Right lobe of liver (tissue), 6 donors: ENCODE measurements at regions not wholly inside any gene's neighbourhood (a gene's known extent, or its start where the extent isn't known, plus 50 kb on each side); places are given as distances from the start of the nearest gene placed in this dataset.
A peak's percentile ranks its signal among the peaks of the same experiment; 100 is the strongest.

Source experiments
- ATAC-seq, 4 donors: fragments of 200-7000 bp; cut with Tn5 transposase; one replicate each; pipeline ENCODE4 v1.9.1; 2020; ENCODE audit warnings: mild to moderate bottlenecking in 4 of 4, moderate library complexity in 4 of 4
- DNase-seq, 3 donors: peaks; one replicate each; pipeline ENCODE4 v3.0.0-alpha.2; 2020
- H3K27ac ChIP-seq, 3 donors: fragments of 200-600 bp; one replicate each; pipeline ENCODE4 v1.8.0; 2022
- H3K27me3 ChIP-seq, 2 donors: fragments of 200-600 bp; one replicate each; pipeline ENCODE4 v1.8.0; 2022
- H3K36me3 ChIP-seq, 4 donors: fragments of 200-600 bp; sonication (generic) in 1 of 4; one replicate each; pipeline versions ENCODE4 v1.5.1 to v1.8.0; 2017 to 2022; ENCODE audit warnings: control low read depth in 1 of 4
- H3K4me1 ChIP-seq, 4 donors: fragments of 200-600 bp; sonication (generic) in 1 of 4; one replicate each; pipeline versions ENCODE4 v1.5.1 to v1.8.0; 2017 to 2022; ENCODE audit warnings: control low read depth in 1 of 4
- H3K4me3 ChIP-seq, 3 donors: fragments of 200-600 bp; one replicate each; pipeline ENCODE4 v1.8.0; 2022
- H3K9me3 ChIP-seq, 4 donors: fragments of 200-600 bp; sonication (generic) in 1 of 4; one replicate each; pipeline versions ENCODE4 v1.5.1 to v1.8.0; 2017 to 2022; ENCODE audit warnings: control low read depth in 1 of 4
- CTCF ChIP-seq, 4 donors: fragments of 200-600 bp in 3 of 4; fragments of 450-650 bp in 1 of 4; IDR thresholded peaks; one replicate each; pipeline versions ENCODE4 v1.5.1 to v1.8.0; 2016 to 2022; ENCODE audit warnings: antibody characterized with exemption in 4 of 4, mild to moderate bottlenecking in 2 of 4
- POLR2A ChIP-seq: fragments of 450-650 bp; IDR thresholded peaks from one replicate; pipeline ENCODE4 v1.6.1; 2017; ENCODE audit warnings: antibody characterized with exemption, mild to moderate bottlenecking
- WGBS: methylation state at CpG from one replicate; pipeline ENCODE4 v1.1.6; 2018; ENCODE audit warnings: low coverage, low lambda C conversion rate; ENCODE audit not compliant: insufficient coverage; ENCODE audit errors: missing lambda C conversion rate; 5-methylcytosine and 5-hydroxymethylcytosine counted together
- intact Hi-C, 2 donors: fragments of 100-400 bp; cut with DNase I; formaldehyde crosslinking; loops; one replicate each; pipeline versions ENCODE4 v1.11.2 to v1.14.1; 2022
- donor health status: DM: no; HTN: yes; CAD: no.
- donor health status: DM: no; HTN: no; CAD: no.
- donor health status: DM: no; HTN: no; CAD: no.
- donor health status: DM: no; HTN: yes; CAD: no.
- donor health status: DM: no; HTN: yes; CAD: no.

GRCh38 chr7:119341822-119342221, 931.2 kb upstream of the KCND2 start:
- ATAC-seq, result peak; percentile 98 to 100 (median 100)
- DNase-seq, result peak; percentile 34 to 80 (median 60)
- Histone ChIP-seq H3K27ac (peak overlapping the region in 2 of 3 donors; percentile 11 to 63), H3K4me1 (peaks cover 0 to 27% (median 11%) of the 10 kb centered on the region in 4 donors), H3K4me3 (no peak overlapping the region), H3K27me3 (no peaks in the 10 kb centered on the region), H3K36me3 (no peaks in the 10 kb centered on the region), H3K9me3 (no peaks in the 10 kb centered on the region)
- 18% methylated on average over 5 of the region's 5 CpGs for WGBS
- intact Hi-C loops, result no loop called here
- TF ChIP-seq CTCF (IDR thresholded peaks at IDR 0.05) (no peak), POLR2A (no peak)

DNA sequence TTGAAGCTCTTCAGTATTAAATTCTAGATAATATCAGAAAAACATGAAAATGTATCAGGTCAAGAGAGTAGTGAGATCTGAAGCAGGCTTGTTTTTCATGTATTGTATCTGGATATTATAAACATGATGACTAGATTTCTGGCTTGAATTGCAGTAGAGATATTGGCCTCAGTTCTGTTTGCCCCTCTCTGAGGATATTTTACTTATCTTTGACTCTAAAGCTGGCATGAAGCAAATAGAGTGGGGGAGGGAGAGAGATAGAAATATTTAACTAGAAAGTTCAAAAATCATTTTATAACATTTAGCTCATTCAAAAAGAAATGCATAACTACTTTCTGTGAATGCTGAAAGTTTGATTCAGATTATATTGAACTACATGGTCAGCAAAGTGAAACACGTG, 929.7 kb upstream of the KCND2 start:
- Histone ChIP-seq H3K27ac (peak overlapping the region in 2 of 3 donors; percentile 2 to 63), H3K4me3 (no peak overlapping the region), H3K9me3 (no peaks in the 10 kb centered on the region), H3K27me3 (no peaks in the 10 kb centered on the region), H3K4me1 (peaks cover 0 to 27% (median 11%) of the 10 kb centered on the region in 4 donors), H3K36me3 (no peaks in the 10 kb centered on the region)
- intact Hi-C loops, result no loop called here
- ATAC-seq (peak in 3 of 4 donors; percentile 24 to 79 (median 37)), DNase-seq (no peak)
- TF ChIP-seq POLR2A (no peak), CTCF (IDR thresholded peaks at IDR 0.05) (no peak)
- 18% methylated on average over 1 of the region's 1 CpG for WGBS

DNA sequence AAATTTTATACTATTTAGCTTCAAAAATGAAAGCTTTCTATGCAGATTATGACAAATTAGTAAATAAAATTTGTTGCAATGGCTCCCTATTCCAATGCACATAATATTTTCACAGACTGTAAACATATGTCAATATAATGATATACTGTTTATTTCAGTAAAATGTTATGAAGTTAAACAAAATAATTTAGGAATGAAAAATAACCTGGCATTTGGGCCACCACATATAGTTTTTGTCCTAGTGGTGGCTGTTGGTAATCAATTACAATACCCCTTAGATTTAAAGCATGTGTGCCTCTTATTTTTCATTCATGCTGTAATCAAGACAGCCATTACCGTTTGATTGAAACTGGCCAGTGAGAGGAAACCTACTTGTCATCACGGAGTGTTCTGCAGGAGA, 928.5 kb upstream of the KCND2 start:
- TF ChIP-seq CTCF (IDR thresholded peaks at IDR 0.05), result no peak
- no peak for TF ChIP-seq POLR2A
- Histone ChIP-seq H3K27me3 (no peaks in the 10 kb centered on the region), H3K4me3 (no peak overlapping the region), H3K27ac (no peak overlapping the region), H3K4me1 (peaks cover 0 to 27% (median 11%) of the 10 kb centered on the region in 4 donors), H3K36me3 (no peaks in the 10 kb centered on the region), H3K9me3 (no peaks in the 10 kb centered on the region)
- ATAC-seq, result no peak
- WGBS, result 74% methylated on average over 2 of the region's 2 CpGs
- intact Hi-C loops, result no loop called here
- no peak for DNase-seq

DNA sequence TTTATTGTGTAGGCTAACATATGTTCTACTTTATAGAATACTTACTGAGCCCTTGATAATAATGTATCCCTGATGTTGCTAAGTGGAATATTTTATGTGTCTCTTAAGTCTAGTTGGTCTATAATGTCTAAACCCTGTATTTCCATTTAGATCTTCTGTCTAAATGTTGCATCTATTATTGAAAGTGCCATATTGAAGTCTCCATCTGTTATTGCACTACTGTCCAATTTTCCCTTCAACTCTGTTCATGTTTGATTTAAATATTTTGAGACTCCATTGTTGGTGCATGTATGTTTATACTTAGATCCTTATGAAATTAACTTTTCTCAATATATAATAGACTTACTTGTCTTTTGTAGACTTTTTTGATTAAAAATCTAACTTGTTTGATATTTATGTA, 924.5 kb upstream of the KCND2 start:
- Histone ChIP-seq H3K4me1 (peaks cover 0 to 8% (median 3%) of the 10 kb centered on the region in 4 donors), H3K9me3 (no peaks in the 10 kb centered on the region), H3K36me3 (no peaks in the 10 kb centered on the region), H3K27ac (no peak overlapping the region), H3K27me3 (no peaks in the 10 kb centered on the region), H3K4me3 (no peak overlapping the region)
- no peak for DNase-seq
- TF ChIP-seq CTCF (IDR thresholded peaks at IDR 0.05) (no peak), POLR2A (no peak)
- no peak for ATAC-seq
- intact Hi-C loops, result no loop called here

- H3K27ac ChIP-seq, result no peak overlapping the region
- H3K36me3 ChIP-seq, result no peaks in the 10 kb centered on the region
- no peak overlapping the region for H3K4me3 ChIP-seq
- intact Hi-C loops, result no loop called here
- H3K4me1 ChIP-seq, result no peaks in the 10 kb centered on the region
- WGBS, result no CpG with 5 or more reads among the region's 5 CpGs
- no peak for TF ChIP-seq POLR2A
- TF ChIP-seq CTCF (IDR thresholded peaks at IDR 0.05), result no peak
- DNase-seq (no peak), ATAC-seq (no peak)
- no peaks in the 10 kb centered on the region for H3K27me3 ChIP-seq
- no peaks in the 10 kb centered on the region for H3K9me3 ChIP-seq
Measured at GRCh38 chr7:119350334-119350733, 922.6 kb upstream of the KCND2 start.
